DOHH2 (cell line): ENCODE measurements at regions not wholly inside any gene's neighbourhood (a gene's known extent, or its start where the extent isn't known, plus 50 kb on each side); places are given as distances from the start of the nearest gene placed in this dataset.

ENCODE experiments used
- CTCF ChIP-seq: fragments of 200-600 bp; sonication (generic); IDR thresholded peaks from one replicate; pipeline ENCODE4 v1.5.1; 2014; ENCODE audit warnings: antibody characterized with exemption, mild to moderate bottlenecking, low read depth, low read length; ENCODE audit not compliant: poor library complexity, severe bottlenecking
- EZH2phosphoT487 ChIP-seq: fragments of 200-600 bp; sonication (generic); IDR thresholded peaks from 2 replicates; pipeline ENCODE4 v1.6.1; 2017; ENCODE audit warnings: borderline replicate concordance, mild to moderate bottlenecking, antibody characterized with exemption, low read length, moderate library complexity, mixed read lengths

GRCh38 chr1:36560621-36561360 lies 78.1 kb upstream of the CSF3R start:
- TF ChIP-seq CTCF (no peak), EZH2phosphoT487 (no peak)
